ENCODE measurements at regions not wholly inside any gene's neighbourhood (a gene's known extent, or its start where the extent isn't known, plus 50 kb on each side); places are given as distances from the start of the nearest gene placed in this dataset.
"Not testable (repeated sequence)": the region's sequence is repeated elsewhere in the genome, so short reads cannot be mapped to it uniquely, and the experiment has no call there.

- DNase-seq = not testable (repeated sequence)
Measured at GRCh38 chr7:135872861-135873260, 104.3 kb downstream of the MTPN start.

DNA sequence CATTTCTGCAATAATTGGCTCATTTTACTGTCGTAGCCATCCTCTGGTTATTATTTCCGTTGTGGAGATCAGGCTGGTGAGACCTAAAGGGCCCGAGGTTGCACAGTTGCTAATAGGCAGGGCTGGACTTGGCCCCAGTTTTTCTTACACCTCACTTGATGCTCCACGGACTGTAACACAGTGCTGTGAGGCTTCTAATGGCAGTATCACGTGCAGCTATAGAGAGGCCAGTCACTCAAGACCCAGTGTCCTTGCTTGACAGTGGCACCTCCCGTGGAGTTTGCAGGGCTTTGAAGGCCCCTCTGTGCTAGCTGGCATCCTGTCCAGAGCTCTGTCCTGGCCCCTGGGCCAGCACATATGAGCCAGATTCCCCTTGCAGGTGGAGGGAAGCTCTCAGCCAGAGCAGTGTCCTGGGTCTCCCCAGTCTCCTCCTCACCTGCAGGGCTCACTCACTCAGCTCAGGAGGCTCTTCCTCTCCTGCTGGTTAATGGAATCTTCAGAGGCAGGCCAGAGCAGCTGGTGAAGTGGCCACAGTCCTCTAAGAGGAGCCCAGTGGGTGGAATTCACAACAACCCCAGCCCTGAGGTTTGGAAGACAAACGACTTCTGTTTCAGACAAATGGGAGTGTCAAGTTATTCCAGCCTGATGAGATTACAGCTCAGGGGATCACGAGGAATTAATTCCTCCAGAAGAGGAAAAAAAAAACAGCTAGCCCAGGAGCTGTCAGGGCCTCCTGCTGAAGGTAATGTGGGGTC is 114.2 kb upstream of the FAM180A start:
- DNase-seq = no peak

GRCh38 chr7:135859538-135859937 is 110.9 kb upstream of the FAM180A start:
- no peak for DNase-seq

- DNase-seq = no peak
Measured at GRCh38 chr7:135858851-135859250, 110.2 kb upstream of the FAM180A start.

DNA sequence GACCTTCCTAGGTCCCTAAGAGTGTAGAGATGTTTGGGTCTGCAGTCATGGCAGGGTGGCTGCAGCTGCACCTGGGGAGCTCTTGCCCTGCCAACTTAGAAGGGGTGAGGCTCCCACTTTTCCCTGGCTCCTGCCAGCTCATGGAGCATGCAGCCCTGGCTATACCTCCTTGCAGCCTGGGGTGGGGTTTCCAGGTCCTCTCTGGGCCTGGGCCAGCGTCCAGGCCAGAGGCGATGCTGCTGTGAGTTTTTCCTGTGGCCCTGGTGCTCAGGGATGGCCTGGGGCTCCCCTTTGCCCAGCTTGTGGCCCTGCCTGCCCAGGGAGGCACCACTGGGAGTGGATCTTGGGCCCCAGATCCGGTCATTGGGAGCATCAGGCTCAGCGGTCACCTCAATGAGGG is 109.8 kb upstream of the FAM180A start:
- no peak for DNase-seq

DNA sequence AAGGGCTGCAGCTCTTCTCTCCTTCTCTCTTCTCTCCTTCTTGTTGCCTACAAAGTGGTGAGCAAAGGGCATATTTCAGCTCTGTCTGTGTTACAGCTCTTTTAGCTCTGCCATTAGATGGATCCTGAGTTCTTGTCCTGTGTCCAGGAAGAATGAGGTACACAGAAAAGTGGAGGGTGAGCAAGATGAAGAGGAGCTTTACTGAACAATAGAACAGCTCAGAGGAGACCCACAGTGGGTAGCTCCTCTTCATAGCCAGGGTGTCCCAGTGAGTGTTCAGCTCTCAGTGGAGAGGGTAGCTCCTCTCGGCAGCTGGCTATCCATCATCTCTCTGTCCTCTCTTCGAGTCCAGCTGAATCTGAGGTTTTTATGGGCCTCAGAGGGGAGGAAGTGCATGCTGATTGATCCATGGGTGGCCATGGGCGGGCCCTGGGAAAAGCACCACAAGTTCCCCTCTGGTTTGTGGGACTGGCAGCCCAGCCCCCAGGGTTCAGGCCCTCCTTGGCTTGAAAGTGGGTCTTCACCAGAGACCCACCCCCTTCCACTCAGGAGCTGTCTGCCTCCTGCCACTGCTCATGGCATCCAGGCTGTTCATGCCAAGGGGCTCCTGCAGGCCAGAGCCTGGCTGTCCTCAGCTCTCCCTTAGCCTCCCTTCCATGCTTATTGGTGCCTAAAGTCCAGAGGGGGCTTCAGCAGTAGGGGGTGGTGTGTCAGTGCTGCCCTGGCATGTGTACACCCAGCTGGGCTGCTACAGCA is 109.1 kb upstream of the FAM180A start:
- no peak for DNase-seq

DNA sequence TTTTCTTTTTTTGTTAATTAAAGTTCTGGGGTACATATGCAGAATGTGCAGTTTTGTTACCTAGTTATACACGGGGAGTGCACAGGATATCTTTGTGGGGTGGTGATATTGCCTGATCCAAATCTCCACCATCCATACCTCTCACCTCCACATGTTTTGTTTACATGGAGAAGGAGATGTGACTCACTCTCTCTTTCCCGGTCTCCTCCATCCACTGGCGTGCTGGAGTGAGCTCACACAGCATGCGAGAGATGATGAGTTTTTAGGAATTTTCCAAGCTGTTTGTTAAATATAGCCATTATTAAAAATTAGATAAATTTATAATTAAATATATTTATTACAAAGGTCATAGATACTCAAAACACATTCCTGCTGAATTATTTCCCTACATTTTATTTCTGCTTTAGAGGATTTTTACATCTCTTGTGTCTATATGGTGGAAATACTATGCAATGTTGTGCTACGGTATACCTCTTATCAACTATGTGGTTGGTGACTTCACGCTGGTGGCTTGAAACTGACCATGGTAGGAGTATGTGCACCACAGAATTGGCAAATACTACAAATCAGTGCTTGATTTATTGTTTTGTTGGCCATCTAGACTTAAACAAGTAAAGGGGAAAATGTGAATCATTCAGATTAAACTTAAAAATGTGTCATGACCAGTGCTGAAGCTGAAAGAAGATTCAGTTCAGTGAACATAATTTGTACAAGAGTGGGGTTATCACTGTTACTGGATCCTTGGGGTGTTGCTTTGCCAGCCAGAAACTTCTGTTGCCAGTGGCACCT is 107.9 kb upstream of the FAM180A start:
- no peak for DNase-seq

DNA sequence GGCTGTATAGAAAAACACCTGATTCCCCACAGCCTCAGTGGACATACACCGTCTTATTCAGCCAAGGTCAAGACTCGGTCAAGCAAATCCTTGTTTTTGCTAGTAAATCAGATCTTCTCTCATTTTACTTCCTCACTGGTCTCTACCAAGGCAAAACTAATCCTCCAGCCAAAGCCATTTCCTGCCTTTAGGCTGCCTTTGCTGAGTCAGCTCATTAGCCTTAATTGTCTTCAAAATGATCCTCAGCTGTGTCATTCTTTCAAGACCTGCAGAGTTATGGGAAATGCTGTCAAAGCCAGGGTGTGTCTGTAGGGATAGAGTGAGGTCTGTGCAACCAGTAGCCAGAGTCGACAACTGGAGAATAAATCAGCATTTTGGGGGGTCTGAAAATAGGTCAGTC is 107.2 kb upstream of the FAM180A start:
- no peak for DNase-seq

GRCh38 chr7:135853499-135853898 is 104.9 kb upstream of the FAM180A start:
- DNase-seq = no peak

DNA sequence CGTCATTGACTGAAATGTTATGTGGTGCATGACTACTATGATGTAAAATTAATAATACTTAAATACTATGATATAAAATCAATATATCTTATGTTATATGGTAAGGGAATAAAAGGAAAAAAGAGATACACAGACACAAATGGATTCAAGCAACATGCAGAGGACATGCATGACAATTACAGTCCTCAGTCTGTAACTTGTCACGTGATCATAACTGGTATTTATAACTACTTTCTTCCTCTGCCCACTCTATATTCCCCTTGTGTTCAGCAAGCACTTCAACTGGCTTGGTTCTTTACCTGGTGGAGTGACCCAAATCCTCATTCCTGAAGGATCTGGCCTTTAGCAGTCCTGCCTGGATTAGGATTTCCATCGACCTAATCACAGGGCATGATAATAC is 104.4 kb upstream of the FAM180A start:
- DNase-seq = no peak

DNA sequence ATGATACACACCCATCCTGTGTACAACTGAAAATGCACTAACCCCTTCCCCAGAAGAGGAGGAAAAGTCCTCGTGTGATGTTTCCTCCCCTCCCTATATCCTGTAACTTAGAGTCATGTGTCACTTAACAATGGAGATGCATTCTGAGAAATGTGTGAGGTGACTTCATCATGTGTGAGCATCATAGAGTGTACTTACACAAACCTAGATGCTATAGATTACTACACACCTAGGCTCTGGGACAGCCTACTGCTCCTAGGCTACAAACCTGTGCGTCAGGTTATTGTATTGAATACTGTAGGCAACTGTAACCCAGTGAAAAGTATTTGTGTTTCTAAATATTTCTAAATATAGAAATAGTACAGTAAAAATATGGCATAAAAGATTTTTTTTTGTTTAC is 98.6 kb upstream of the FAM180A start:
- DNase-seq = no peak

DNA sequence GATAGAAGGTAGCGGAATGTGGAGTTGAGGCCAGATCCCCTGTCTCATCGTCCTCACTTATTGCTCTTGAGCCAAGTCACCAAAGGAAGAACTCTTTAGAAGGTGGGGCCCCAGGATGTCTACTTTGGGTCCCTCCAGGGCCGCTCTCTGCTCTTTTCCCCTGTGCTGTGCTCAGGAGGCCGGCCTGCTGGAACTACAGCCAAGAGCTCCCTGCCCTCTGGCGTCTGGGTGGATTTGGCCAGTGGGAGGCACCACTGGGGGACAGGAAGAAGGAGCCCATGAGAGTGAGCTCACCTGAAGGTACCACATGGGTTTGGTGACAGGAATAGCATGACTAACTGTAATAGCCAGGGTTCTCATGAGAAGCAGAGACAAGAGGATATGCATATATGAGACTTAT is 97.7 kb upstream of the FAM180A start:
- DNase-seq = no peak

GRCh38 chr7:135845415-135846075 is 96.9 kb upstream of the FAM180A start:
- no peak for DNase-seq

DNA sequence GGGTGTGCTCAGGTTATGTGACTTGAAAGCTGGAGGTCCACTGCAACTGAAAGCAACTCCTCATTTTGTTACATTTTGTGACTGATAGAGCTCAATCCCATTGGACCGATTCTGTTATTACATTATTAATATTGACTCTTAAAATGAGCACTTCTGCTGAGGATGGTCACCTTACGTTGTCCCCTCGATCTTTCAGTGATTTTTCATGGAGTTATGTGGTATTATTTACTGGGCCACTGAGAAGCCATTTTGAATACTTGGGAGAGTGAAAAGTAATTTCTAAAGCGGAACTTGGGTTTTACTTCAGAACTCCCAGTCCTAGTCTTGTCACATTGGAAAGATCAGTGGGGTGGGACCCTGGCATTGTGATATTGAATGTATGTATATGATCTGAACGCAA is 96.3 kb upstream of the FAM180A start:
- no peak for DNase-seq

DNA sequence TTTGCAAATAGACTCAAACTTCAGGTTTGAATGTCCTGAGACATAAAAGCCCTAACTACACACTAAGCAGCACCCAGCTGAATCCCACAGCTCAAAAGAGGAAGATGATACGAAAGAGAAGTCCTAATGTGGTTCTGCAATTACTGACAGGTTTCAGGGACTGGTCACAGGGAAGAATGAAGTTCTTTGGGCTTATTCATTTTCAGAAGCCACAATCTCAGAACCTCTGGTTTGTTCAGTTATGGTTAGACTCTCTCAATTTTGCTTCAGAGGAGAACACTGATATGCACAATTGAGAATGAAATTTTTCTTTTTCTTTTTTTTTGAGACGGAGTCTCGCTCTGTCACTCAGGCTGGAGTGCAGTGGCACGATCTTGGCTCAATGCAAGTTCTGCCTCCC is 94.6 kb upstream of the FAM180A start:
- no peak for DNase-seq

- no peak for DNase-seq
Measured at GRCh38 chr7:135842446-135843179, 94.0 kb upstream of the FAM180A start.

GRCh38 chr7:135840591-135840990 is 92.0 kb upstream of the FAM180A start:
- no peak for DNase-seq

DNA sequence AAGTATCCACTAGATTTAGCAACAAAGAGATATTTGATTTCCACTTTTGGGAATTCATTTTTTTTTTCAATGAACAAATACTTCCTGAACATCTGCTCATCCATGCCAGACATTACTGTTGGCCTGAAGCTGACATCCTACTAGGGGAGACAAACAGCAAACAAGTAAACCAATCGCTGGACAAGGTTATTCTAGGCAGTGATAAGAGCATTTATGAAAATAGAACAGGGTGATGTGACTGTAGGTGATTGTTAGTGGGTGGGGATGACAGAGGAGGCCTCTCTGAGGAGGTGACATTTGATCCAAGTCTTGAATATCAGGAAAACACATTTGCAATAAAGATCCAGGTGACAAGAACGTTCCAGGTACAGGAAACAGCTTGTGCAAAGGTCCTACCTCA is 89.1 kb upstream of the FAM180A start:
- no peak for DNase-seq

- DNase-seq = no peak
Measured at GRCh38 chr7:135834266-135834665, 85.7 kb upstream of the FAM180A start.

- DNase-seq = no peak
Measured at GRCh38 chr7:135833642-135834041, 85.0 kb upstream of the FAM180A start.

DNA sequence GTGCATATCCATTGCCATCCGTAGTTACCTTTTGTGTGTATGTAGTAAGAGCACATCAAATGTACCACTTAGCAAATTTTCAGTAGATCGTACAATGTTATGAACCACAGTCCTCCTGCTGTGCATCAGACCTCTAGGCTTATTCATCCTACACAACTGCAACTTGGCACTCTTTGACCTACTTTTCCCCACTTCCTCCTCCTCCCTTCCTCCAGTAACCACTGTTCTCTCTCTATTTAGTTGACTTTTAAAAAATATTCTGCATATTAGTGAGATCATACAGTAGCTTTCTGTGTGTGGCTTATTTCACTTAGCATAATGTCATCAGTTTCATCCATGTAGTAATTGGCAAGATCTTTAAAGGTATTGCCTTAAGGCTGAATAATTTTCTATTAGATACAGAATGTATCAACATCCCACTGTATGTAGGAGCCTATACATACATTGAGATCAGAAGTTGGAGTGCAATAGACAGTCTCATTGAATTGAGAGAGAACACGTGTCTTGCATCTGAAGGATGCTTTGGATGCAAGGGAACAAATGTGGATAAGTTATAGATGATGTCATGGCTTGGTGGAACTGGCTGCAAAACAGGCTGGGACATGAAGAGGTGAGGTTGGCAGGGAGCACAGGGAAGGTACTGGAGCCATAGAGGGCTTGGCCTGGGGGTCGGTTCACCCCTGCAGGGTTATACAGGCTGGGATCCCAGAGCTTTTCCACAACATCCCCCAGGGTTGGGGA is 83.0 kb upstream of the FAM180A start:
- no peak for DNase-seq

DNA sequence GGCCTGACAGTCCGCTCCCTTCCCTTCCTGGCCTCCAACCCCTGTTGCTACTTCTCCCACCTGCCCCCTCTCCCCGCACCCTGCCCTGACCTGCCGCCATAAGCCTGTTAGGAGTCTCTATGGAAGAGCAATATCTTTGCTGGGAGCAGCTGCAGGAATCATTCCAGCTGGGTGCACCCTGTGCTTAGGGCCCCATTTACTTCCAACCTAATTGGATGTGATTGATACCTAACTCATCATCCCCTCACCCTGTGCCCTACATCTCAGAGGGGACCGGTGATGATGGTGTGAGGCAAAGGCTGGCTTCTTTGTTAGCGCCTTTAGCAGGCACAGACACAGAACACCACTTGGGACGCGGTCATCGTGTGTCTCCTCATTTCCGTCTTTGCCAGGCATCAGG is 80.0 kb upstream of the FAM180A start:
- no peak for DNase-seq

All from T1000 (cell line).